Tibial nerve (tissue), 4 donors: ENCODE measurements at regions not wholly inside any gene's neighbourhood (a gene's known extent, or its start where the extent isn't known, plus 50 kb on each side); places are given as distances from the start of the nearest gene placed in this dataset.

Experiments
- EP300 ChIP-seq, 2 donors: sonication (generic); formaldehyde crosslinking; IDR thresholded peaks; one replicate each; pipeline ENCODE4 v1.6.1; 2017; ENCODE audit warnings: antibody characterized with exemption in 2 of 2, mild to moderate bottlenecking in 1 of 2
- POLR2A ChIP-seq, 2 donors: fragments of 450-650 bp; IDR thresholded peaks; one replicate each; pipeline ENCODE4 v1.6.1; 2017; ENCODE audit warnings: antibody characterized with exemption in 2 of 2, mild to moderate bottlenecking in 2 of 2, moderate library complexity in 2 of 2
- TF ChIP-seq, protein P1 (sequence below), 5 experiments: fragments of 200-600 bp in 3 of 5; fragments of 450-650 bp in 2 of 5; sonication (generic) in 3 of 5; IDR thresholded peaks; one replicate each; pipeline ENCODE4 v1.5.1; 2016 to 2019; ENCODE audit warnings: antibody characterized with exemption in 5 of 5, mild to moderate bottlenecking in 3 of 5, moderate library complexity in 2 of 5

- TF ChIP-seq, protein P1, sequence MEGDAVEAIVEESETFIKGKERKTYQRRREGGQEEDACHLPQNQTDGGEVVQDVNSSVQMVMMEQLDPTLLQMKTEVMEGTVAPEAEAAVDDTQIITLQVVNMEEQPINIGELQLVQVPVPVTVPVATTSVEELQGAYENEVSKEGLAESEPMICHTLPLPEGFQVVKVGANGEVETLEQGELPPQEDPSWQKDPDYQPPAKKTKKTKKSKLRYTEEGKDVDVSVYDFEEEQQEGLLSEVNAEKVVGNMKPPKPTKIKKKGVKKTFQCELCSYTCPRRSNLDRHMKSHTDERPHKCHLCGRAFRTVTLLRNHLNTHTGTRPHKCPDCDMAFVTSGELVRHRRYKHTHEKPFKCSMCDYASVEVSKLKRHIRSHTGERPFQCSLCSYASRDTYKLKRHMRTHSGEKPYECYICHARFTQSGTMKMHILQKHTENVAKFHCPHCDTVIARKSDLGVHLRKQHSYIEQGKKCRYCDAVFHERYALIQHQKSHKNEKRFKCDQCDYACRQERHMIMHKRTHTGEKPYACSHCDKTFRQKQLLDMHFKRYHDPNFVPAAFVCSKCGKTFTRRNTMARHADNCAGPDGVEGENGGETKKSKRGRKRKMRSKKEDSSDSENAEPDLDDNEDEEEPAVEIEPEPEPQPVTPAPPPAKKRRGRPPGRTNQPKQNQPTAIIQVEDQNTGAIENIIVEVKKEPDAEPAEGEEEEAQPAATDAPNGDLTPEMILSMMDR (IDR thresholded peaks at IDR 0.05): no peak
- TF ChIP-seq POLR2A (IDR thresholded peaks at IDR 0.05) (no peak), EP300 (IDR thresholded peaks at IDR 0.05) (no peak)
These were observed 510.4 kb upstream of the ADGRL2 start for GRCh38 chr1:81290326-81290725.
